AG09309 (cell line): ENCODE measurements at regions not wholly inside any gene's neighbourhood (a gene's known extent, or its start where the extent isn't known, plus 50 kb on each side); places are given as distances from the start of the nearest gene placed in this dataset.

Experiments
- DNase-seq: peaks from one replicate; pipeline ENCODE4 v3.0.0-alpha.2; 2010; ENCODE audit warnings: low read depth
- H3K4me3 ChIP-seq: 2 replicates; pipeline ENCODE4 v1.5.1; 2011; ENCODE audit warnings: mild to moderate bottlenecking, low read depth, low read length, moderate library complexity; ENCODE audit not compliant: control insufficient read depth
- CTCF ChIP-seq: IDR thresholded peaks from 2 replicates; pipeline ENCODE4 v1.5.1; 2011; ENCODE audit warnings: mild to moderate bottlenecking, low read depth, low read length, inconsistent platforms; ENCODE audit not compliant: insufficient read depth, control insufficient read depth; ENCODE audit errors: missing control alignments

GRCh38 chr6:7468382-7469081 lies 72.9 kb upstream of the DSP start:
- no peak for TF ChIP-seq CTCF
- H3K4me3 ChIP-seq, result peak overlapping the region; percentile 26
- peak; percentile 33 for DNase-seq

- DNase-seq, result no peak
- no peak for TF ChIP-seq CTCF
- no peak overlapping the region for H3K4me3 ChIP-seq
Measured at GRCh38 chr6:7469696-7470095, 71.8 kb upstream of the DSP start.

GRCh38 chr6:7471171-7471570 lies 70.3 kb upstream of the DSP start:
- TF ChIP-seq CTCF, result no peak
- no peak for DNase-seq
- no peak overlapping the region for H3K4me3 ChIP-seq

- DNase-seq, result no peak
- no peak for TF ChIP-seq CTCF
- no peak overlapping the region for H3K4me3 ChIP-seq
Measured at GRCh38 chr6:7473805-7474719, 67.4 kb upstream of the DSP start.

- H3K4me3 ChIP-seq, result no peak overlapping the region
- no peak for DNase-seq
- TF ChIP-seq CTCF, result no peak
Measured at GRCh38 chr6:7475081-7475480, 66.4 kb upstream of the DSP start.

- no peak overlapping the region for H3K4me3 ChIP-seq
- TF ChIP-seq CTCF, result no peak
- peak; percentile 61 for DNase-seq
Measured at GRCh38 chr6:7479801-7480266, 61.6 kb upstream of the DSP start.
